IPS-11a (cell line): ENCODE measurements at regions not wholly inside any gene's neighbourhood (a gene's known extent, or its start where the extent isn't known, plus 50 kb on each side); places are given as distances from the start of the nearest gene placed in this dataset.
"Not testable (repeated sequence)": the region's sequence is repeated elsewhere in the genome, so short reads cannot be mapped to it uniquely, and the experiment has no call there.

Source experiments
- H3K4me3 ChIP-seq: one replicate; pipeline ENCODE4 v1.5.1; 2013; ENCODE audit warnings: low read depth, low read length, control low read depth

GRCh38 chr4:24211856-24212255, 322.0 kb upstream of the PPARGC1A start:
- no peak overlapping the region for H3K4me3 ChIP-seq

GRCh38 chr4:24210332-24210902, 320.6 kb upstream of the PPARGC1A start:
- H3K4me3 ChIP-seq, result no peak overlapping the region

DNA sequence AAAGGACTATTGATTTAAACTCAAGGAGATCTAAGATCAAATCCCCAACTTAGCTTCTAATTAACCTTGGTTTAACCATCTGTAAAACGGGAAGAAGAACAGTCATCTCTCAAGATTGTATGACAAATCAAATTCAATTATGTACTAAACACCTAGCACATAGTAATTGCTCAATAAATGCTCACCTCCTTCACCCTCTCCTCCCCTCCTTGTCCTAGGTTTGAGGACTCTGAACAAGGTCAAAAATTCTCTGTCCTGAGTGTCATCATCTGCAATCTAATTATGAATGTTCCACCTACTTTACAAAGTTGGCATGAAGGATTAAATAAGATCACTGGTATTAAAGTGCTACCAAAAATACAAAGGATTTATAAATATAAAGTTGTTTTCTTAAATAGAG, 320.1 kb upstream of the PPARGC1A start:
- no peak overlapping the region for H3K4me3 ChIP-seq

DNA sequence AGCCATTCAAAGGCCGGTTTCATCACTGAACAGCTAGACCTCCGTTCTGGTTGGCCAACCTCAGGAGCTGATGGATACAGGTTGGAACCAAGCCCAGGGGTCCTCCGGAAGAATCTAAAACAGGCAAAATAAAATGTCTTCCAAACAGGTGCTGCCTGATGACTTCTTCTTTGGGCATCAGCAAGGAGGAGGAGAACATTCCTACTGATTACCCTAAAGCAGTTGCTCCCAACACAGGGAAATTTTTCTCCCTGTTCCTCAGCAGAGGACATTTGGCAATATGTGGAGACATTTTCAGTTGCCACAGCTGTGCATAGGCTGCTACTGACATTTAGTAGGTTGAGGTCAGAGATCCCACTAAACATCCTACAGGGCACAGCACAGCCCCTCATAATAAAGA, 319.3 kb upstream of the PPARGC1A start:
- H3K4me3 ChIP-seq, result no peak overlapping the region

DNA sequence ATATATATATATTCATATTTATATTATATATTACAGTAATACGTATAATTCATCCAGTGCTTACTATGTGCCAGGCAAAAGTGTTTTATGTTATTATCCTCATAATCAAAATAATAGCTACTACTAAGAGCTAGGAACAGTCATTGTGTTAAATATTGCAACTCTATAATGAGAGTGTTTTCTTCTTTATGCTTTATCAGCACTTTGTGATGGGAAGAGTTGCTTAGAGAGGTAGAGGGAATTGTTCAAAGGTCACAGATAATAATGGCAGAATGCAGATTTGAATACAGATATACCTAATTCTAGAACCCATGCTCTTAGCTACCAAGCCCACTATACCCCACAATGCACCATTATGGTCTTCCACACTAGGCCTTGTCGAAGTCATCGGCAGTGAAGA, 318.8 kb upstream of the PPARGC1A start:
- no peak overlapping the region for H3K4me3 ChIP-seq

DNA sequence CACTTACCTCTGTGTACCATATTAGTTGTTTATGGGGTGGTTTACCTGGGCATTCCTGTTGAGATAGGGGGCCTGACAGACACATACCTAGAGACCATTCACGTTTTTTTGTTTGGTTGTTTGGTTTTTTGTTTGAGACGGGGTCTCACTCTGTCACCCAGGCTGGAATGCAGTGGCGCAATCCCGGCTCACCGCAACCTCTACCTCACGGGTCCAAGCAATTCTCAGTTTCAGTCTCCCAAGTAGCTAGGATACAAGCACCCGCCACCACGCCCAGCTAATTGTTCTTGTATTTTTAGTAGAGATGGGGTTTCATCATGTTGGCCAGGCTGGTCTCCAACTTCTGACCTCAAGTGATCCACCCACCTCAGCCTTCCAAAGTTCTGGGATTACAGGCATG, 314.9 kb upstream of the PPARGC1A start:
- not testable (repeated sequence) for H3K4me3 ChIP-seq

- H3K4me3 ChIP-seq, result no peak overlapping the region
These were observed 314.1 kb upstream of the PPARGC1A start for GRCh38 chr4:24203926-24204325.

DNA sequence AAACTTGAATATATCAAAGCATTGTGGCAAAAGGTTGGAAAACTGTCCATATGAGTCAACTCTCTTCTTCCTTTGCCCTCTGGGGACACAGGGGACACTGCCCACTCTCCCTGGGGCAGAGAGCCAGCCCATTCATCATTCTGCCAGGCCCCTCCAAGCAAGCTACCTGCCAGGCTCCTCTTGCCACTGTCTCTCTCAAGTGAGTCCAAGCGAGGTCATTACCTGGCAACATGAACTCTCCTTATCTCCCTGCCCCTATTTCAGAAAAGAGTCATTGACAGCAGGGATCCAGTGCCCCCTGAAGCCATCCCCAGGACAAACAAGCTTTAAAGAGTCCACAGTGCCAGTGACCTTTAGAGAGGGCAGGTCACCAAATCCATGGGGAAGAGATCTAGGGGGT, 312.7 kb upstream of the PPARGC1A start:
- H3K4me3 ChIP-seq, result no peak overlapping the region

DNA sequence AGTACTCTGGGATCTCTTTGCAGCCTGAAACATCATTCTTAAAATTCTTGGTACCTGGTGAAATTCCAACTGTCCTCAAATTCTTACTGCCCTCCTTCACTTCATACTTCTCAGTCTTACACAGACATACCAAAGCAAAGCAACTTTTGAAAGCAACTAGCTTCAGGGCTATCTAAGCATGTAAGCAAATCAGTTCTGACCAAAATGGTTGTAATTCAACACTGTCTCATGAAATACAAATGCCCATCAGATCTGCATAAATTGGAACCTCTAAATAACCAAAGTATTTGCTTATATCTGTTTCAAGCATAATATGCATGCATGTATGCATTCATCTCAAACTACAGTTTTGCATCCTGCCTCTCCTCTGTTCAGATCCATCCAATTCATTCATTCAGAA, 308.1 kb upstream of the PPARGC1A start:
- no peak overlapping the region for H3K4me3 ChIP-seq

GRCh38 chr4:24196785-24197184, 306.9 kb upstream of the PPARGC1A start:
- H3K4me3 ChIP-seq, result no peak overlapping the region

GRCh38 chr4:24195991-24196736, 306.3 kb upstream of the PPARGC1A start:
- no peak overlapping the region for H3K4me3 ChIP-seq

DNA sequence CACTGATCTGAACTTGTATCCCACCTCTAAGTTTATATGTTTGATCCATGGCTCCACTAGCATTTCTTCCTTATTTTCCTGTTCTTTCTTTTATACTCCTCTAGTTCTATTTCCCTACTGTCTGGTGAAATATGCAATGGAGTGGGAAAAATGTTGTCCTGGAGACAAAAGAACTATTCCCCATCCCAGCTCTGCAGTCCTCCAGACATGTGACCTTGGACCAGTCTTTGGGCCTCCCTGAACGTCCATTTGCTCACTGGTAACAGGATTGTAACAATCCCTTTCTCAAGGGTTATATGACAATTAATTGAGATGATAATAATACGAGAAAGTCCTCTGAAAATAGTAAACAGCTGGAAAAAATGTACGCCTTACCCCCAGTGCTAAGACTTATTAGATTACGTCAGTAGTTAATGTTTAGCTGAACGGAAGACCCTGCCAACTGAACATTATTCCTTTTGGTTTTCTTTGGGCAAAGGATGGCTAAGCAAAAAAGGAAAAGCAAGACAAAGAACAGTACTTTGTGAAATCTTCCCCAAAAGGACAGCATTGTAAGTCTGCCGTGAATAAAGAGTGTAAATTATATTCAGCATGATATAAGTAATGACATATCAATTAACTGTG, 302.3 kb upstream of the PPARGC1A start:
- H3K4me3 ChIP-seq, result no peak overlapping the region

DNA sequence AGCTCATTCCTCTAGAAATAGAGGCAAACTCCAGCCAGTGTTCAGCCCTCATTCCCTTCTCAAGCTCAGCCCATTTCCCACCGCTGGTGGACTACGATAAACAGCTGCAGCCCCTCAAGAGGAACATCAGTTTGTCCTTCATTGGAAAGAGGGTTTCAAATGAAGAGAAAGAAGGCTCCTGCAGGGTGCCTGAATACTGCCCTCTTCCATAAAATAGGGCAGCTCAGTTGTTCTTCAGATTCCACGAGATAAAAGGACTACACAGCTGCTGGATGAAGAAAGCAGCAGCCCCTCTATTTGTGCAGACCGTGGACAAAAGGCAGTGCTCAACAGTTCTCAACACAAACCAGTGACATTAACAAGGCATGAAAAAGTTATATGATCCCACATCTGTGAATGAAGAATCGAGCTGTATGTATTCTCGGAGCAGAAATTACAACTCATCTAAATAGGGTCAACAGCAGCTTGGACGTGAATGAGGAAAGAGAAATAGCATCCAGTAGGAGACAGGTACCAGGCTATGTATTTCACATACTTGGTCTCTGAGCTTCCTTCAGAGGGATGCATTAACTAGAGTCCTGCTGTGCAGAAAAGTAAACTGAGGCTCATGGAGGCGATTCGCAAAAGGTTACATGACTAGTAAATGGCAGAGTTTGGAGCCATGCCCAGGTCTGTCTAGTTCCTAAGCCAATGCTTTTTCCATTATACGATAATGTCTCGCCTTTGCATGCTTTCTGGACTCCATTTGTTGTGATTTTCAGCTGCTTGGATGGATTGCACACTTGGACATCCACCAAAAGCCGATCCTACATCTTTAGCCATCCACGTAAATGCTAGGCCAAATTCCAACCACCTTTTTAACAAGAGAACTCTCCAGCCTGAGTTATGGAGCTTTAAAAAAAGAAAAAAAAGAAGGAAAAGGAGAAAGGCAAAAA, 301.2 kb upstream of the PPARGC1A start:
- H3K4me3 ChIP-seq, result no peak overlapping the region

- no peak overlapping the region for H3K4me3 ChIP-seq
These were observed 298.6 kb upstream of the PPARGC1A start for GRCh38 chr4:24188459-24188858.

DNA sequence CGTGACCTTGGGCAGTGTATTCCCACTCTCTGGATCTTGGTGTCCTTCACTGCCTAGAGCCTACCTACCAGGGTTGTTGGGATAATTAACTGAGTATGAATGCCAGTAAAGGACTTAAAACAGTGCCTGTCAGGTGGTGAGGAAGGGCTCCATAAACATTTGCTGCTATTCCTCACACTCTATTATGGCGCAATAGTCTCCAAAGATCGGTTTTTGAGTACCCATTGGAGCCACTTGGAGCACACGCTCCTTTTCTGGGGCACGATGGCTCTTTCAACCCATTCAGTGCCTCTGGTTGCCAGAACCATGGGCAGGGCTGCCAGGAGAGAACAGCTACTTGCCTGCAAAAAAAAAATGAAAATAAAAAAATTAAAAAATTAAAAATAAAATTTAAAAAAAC, 296.6 kb upstream of the PPARGC1A start:
- H3K4me3 ChIP-seq, result no peak overlapping the region

DNA sequence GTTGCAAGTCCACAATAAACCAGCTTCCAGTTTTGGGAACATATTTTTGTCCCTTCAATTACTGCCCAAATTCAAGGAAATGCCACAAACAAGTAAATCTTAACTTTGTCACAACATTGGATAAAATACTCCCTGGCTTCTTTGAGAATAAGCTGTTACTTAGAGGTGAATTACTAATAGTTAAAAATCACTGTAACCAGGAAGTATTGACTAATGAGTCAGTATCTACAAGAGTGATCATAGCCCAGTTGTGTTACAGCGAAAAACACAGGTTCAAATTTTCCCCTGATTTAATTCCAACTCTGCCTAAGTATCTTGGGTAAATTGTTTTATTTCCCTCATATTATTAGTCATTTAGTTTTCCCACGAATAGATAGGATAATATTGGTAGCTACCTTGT, 291.2 kb upstream of the PPARGC1A start:
- no peak overlapping the region for H3K4me3 ChIP-seq

GRCh38 chr4:24180586-24180985, 290.7 kb upstream of the PPARGC1A start:
- H3K4me3 ChIP-seq, result no peak overlapping the region

DNA sequence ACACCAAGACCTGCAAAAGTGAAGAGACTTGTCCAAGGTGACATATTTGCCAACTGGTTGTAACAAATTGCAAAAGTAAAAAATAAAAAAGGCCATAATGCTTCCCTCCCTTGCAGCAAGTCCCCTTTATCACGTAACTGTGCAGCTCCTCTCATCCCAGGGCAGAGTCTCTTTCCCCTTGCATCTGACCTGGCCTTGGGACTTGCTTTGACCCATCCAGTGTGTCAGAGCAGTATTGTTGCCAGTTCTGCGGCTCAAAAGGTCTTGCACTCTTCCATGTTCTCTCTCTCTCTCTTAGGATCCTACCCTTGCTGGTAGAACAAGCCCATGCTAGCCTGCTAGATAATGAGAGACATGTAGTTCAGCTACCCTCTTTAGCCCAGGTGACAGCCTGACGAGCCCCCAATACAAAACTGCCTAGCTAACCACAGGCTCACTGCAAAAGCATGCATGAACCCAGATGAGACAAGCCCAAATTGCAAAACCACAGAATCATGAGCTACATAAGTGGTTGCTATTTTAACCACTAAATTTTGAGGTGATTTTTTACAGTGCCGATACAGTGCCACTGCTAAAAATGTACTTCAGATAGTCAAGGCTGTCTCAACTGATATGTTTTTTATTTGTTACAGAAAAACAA, 289.5 kb upstream of the PPARGC1A start:
- H3K4me3 ChIP-seq, result no peak overlapping the region

GRCh38 chr4:24177443-24177842, 287.6 kb upstream of the PPARGC1A start:
- H3K4me3 ChIP-seq, result not testable (repeated sequence)

DNA sequence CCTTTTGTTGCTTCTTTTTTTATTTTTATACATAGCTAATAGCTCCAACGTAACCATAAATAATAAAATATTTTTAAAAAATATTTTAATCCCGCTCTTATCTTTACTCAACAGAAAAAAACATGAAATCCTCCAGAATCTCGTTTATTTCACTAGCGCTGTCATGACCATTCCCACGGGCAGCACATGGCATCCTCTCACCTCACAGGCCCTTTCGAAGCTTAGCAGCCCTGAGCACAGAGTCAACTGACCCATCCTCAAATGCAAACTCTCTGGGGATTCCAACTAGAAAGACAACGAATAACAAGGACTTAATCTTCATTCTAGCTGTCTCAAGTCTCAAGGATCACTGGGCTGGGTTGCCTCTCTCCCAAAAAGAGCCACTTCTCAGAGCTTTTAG, 285.9 kb upstream of the PPARGC1A start:
- no peak overlapping the region for H3K4me3 ChIP-seq

- no peak overlapping the region for H3K4me3 ChIP-seq
These were observed 284.8 kb upstream of the PPARGC1A start for GRCh38 chr4:24174602-24175001.
